ENCODE measurements at regions not wholly inside any gene's neighbourhood (a gene's known extent, or its start where the extent isn't known, plus 50 kb on each side); places are given as distances from the start of the nearest gene placed in this dataset.

- TF ChIP-seq CTCF (IDR thresholded peaks at IDR 0.05; ENCODE audit: control insufficient read depth, extremely low read depth, insufficient read depth): no peak
- no peak for DNase-seq (ENCODE audit: low read depth)
- no peak overlapping the region for H3K4me3 ChIP-seq (ENCODE audit: low read depth, low read length)
Observed at GRCh38 chr11:42273977-42274376, 814.5 kb upstream of the LRRC4C start.

GRCh38 chr11:42296910-42297309, 837.5 kb upstream of the LRRC4C start:
- no peak for TF ChIP-seq CTCF (IDR thresholded peaks at IDR 0.05; ENCODE audit: control insufficient read depth, extremely low read depth, insufficient read depth)
- DNase-seq (ENCODE audit: low read depth): no peak
- H3K4me3 ChIP-seq (ENCODE audit: low read depth, low read length): no peak overlapping the region

- TF ChIP-seq CTCF (IDR thresholded peaks at IDR 0.05; ENCODE audit: control insufficient read depth, extremely low read depth, insufficient read depth): no peak
- no peak for DNase-seq (ENCODE audit: low read depth)
- H3K4me3 ChIP-seq (ENCODE audit: low read depth, low read length): no peak overlapping the region
Observed at GRCh38 chr11:42299780-42300179, 840.3 kb upstream of the LRRC4C start.

GRCh38 chr11:42301777-42302176, 842.3 kb upstream of the LRRC4C start:
- no peak for TF ChIP-seq CTCF (IDR thresholded peaks at IDR 0.05; ENCODE audit: control insufficient read depth, extremely low read depth, insufficient read depth)

GRCh38 chr11:42311514-42311913, 852.1 kb upstream of the LRRC4C start:
- no peak overlapping the region for H3K4me3 ChIP-seq (ENCODE audit: low read depth, low read length)
- TF ChIP-seq CTCF (IDR thresholded peaks at IDR 0.05; ENCODE audit: control insufficient read depth, extremely low read depth, insufficient read depth): no peak
- DNase-seq (ENCODE audit: low read depth): no peak

More at GRCh38 chr11:42301777-42302176, 842.3 kb upstream of the LRRC4C start:
- no peak for DNase-seq (ENCODE audit: low read depth)
- no peak overlapping the region for H3K4me3 ChIP-seq (ENCODE audit: low read depth, low read length)

- no peak for TF ChIP-seq CTCF (IDR thresholded peaks at IDR 0.05; ENCODE audit: control insufficient read depth, extremely low read depth, insufficient read depth)
- no peak for DNase-seq (ENCODE audit: low read depth)
- H3K4me3 ChIP-seq (ENCODE audit: low read depth, low read length): no peak overlapping the region
Observed at GRCh38 chr11:42311944-42312343, 852.5 kb upstream of the LRRC4C start.

- no peak for DNase-seq (ENCODE audit: low read depth)
- TF ChIP-seq CTCF (IDR thresholded peaks at IDR 0.05; ENCODE audit: control insufficient read depth, extremely low read depth, insufficient read depth): no peak
- no peak overlapping the region for H3K4me3 ChIP-seq (ENCODE audit: low read depth, low read length)
Observed at GRCh38 chr11:42315267-42315666, 855.8 kb upstream of the LRRC4C start.
